Small intestine (tissue), 7 donors: ENCODE measurements at regions not wholly inside any gene's neighbourhood (a gene's known extent, or its start where the extent isn't known, plus 50 kb on each side); places are given as distances from the start of the nearest gene placed in this dataset.
"Not testable (repeated sequence)": the region's sequence is repeated elsewhere in the genome, so short reads cannot be mapped to it uniquely, and the experiment has no call there.

ENCODE experiments used
- DNase-seq, 2 donors: peaks; one replicate each; pipeline versions ENCODE4 v3.0.0 to v3.0.0-alpha.2; 2013
- FAIRE-seq: peaks from 2 replicates; lab custom pipeline; 2012; peaks lifted over from hg19 to GRCh38; lab: Jason Lieb, UNC
- H3K27ac ChIP-seq, 3 donors: one replicate each; pipeline ENCODE4 v1.5.1; 2013; ENCODE audit warnings: low read length in 2 of 3, mild to moderate bottlenecking in 2 of 3, control low read depth in 1 of 3, inconsistent platforms in 1 of 3, low read depth in 1 of 3, moderate library complexity in 1 of 3
- H3K27me3 ChIP-seq, 3 donors: one replicate each; pipeline ENCODE4 v1.6.1; 2013; ENCODE audit warnings: low read length in 3 of 3, inconsistent platforms in 1 of 3; ENCODE audit not compliant: control insufficient read depth in 3 of 3, insufficient read depth in 3 of 3
- H3K36me3 ChIP-seq, 3 donors: one replicate each; pipeline ENCODE4 v1.6.1; 2013; ENCODE audit warnings: low read length in 3 of 3, inconsistent platforms in 1 of 3, low read depth in 1 of 3, mild to moderate bottlenecking in 1 of 3, moderate library complexity in 1 of 3; ENCODE audit not compliant: control insufficient read depth in 3 of 3, insufficient read depth in 2 of 3
- H3K4me1 ChIP-seq, 3 donors: one replicate each; pipeline ENCODE4 v1.6.1; 2013; ENCODE audit warnings: low read length in 2 of 3, inconsistent platforms in 1 of 3, low read depth in 1 of 3, mild to moderate bottlenecking in 1 of 3, moderate library complexity in 1 of 3; ENCODE audit not compliant: control insufficient read depth in 3 of 3, insufficient read depth in 2 of 3
- H3K4me3 ChIP-seq, 3 donors: one replicate each; pipeline ENCODE4 v1.5.1; 2013; ENCODE audit warnings: low read length in 3 of 3, control low read depth in 1 of 3, inconsistent platforms in 1 of 3, low read depth in 1 of 3, mild to moderate bottlenecking in 1 of 3, moderate library complexity in 1 of 3
- H3K9me3 ChIP-seq, 2 donors: one replicate each; pipeline ENCODE4 v1.6.1; 2013; ENCODE audit warnings: low read depth in 1 of 2, low read length in 1 of 2; ENCODE audit not compliant: control insufficient read depth in 2 of 2, insufficient read depth in 1 of 2
- WGBS, 3 donors: extraction: QIAGEN DNeasy Blood & Tissue Kit; methylation state at CpG; one replicate each; pipeline ENCODE4 v1.1.7; 2013; 5-methylcytosine and 5-hydroxymethylcytosine counted together
- donor health status: healthy with polysubstance abuse.
- donor health status: control.
- donor health status: control.
- donor health status: Bipolar disorder and iron deficiency.
- donor health status: healthy.

DNA sequence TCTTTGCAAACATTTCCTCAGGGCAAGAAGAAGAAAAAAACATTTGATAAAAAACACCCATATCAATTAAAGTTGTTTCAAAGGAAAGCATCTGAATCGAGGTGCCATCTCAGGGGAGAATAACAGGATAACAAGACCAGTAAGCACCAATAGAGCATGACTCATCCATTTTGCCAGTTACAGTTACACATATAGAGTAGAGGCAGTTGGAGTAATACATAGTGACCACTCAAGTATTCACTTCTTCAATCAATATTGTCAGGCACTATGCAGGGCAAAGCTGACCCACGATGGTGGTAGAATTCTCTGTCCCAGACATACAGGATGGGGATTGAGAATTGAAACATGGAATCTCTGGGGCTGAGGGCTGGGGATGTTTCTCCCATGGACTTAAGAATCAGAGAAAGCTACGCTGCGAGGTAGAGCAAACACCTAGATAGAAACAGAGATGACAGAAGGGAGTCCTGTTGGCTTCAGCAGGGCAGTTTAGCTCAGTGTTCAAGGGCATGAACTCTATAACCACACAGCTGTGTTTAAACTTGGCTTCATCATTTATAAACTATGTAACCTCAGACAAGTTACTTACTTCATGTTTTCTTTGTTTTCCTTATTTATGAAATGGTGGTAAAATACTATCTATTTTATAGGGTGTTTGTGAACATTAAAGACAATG lies 186.4 kb upstream of the NANOGP8 start:
- Histone ChIP-seq H3K27me3 (no peaks in the 10 kb centered on the region), H3K4me3 (no peak overlapping the region), H3K27ac (no peak overlapping the region), H3K36me3 (no peaks in the 10 kb centered on the region), H3K9me3 (no peaks in the 10 kb centered on the region), H3K4me1 (no peaks in the 10 kb centered on the region)
- WGBS, 3 donors: 81 to 87% (median 85%) methylated on average over 4 of the region's 4 CpGs
- FAIRE-seq (no peak), DNase-seq (no peak)

DNA sequence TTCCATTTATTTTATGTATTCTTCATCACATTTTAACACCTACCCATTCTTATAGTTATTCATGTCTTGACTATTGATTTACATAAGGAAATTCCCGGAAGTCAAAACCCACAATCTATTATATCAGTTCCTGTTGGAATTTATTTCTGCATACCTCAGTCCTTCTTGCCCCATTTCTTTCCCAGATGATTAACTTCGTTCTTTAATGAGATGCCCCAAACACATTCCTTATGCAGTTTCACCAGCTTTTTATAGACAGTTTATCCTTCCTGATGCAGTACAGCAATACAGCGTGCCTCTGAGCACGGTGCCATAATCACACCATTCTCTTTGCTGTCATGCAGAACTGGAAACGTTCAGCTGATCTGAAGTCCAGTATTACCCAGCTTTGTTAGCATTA lies 175.8 kb upstream of the NANOGP8 start:
- H3K9me3 ChIP-seq: no peaks in the 10 kb centered on the region
- WGBS, 3 donors: 60 to 68% (median 64%) methylated on average over 5 of the region's 5 CpGs
- FAIRE-seq (no peak), DNase-seq (peak; percentile 2 to 33)
- H3K27ac ChIP-seq: no peak overlapping the region
- H3K36me3 ChIP-seq: no peaks in the 10 kb centered on the region
- no peaks in the 10 kb centered on the region for H3K4me1 ChIP-seq
- H3K4me3 ChIP-seq: no peak overlapping the region
- no peaks in the 10 kb centered on the region for H3K27me3 ChIP-seq

DNA sequence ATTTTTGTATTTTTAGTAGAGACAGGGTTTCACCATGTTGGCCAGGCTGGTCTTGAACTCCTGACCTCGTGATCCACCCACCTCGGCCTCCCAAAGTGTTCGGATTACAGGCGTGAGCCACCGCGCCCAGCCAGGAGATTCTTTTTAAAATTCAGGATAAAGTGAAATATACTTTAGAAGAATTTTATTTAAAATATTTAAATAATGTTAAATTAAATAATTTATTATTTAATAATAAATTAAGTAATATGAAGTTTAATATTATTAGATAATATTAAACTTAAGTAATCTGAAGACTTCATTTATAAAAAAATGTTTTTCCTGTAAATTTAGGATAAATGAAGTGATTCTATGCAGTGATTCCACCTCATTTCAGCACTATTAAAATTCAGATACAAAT lies 175.2 kb upstream of the NANOGP8 start:
- not testable (repeated sequence) for H3K27ac ChIP-seq, H3K27me3 ChIP-seq, DNase-seq, FAIRE-seq, H3K4me1 ChIP-seq, H3K36me3 ChIP-seq, H3K4me3 ChIP-seq, H3K9me3 ChIP-seq
- 91 to 94% (median 92%) methylated on average over 6 of the region's 6 CpGs for WGBS, 3 donors

DNA sequence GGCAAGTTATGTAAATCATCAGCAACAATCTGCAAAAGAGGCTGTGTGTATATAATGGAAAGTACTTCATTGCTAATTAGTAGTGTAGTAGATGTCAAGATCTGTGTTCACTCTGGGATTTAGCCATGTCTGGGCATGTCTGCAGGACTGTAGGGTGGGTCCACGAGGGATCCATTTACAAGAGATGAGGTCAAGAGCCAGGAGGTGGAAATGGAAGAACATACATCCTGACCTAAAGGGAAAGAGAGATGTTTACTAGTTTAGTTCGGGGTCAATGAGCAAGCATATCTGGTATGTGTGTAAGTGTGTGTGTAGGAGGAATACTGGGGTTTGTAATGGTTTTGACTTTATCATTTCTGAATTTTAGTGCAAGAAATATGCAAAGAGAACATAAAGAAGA lies 171.5 kb upstream of the NANOGP8 start:
- 59 to 84% (median 69%) methylated on average over 2 of the region's 2 CpGs for WGBS, 3 donors
- H3K9me3 ChIP-seq: no peaks in the 10 kb centered on the region
- no peak for DNase-seq
- no peak overlapping the region for H3K4me3 ChIP-seq
- H3K27me3 ChIP-seq: no peaks in the 10 kb centered on the region
- H3K36me3 ChIP-seq: no peaks in the 10 kb centered on the region
- H3K27ac ChIP-seq: no peak overlapping the region
- no peaks in the 10 kb centered on the region for H3K4me1 ChIP-seq
- no peak for FAIRE-seq

DNA sequence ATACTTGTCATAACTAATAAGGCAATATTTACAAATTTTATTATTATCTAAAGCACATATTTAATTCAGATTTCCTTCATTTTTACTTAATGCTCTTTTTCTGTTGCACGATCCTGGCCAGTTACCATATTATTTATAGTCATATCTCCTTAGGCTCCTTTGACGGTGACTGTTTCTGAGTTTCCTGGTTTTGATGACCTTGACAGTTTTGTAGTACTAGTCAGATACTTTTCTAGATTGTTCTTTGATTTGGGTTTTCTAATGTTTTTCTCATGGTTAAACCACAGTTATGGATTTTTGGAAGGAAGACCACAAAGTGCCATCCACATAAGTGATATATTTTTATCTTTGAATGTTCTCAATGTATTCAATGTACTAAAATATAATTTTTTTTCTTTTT lies 171.0 kb upstream of the NANOGP8 start:
- no peaks in the 10 kb centered on the region for H3K9me3 ChIP-seq
- no peak overlapping the region for H3K4me3 ChIP-seq
- WGBS, 3 donors: 46 to 62% (median 49%) methylated on average over 2 of the region's 2 CpGs

DNA sequence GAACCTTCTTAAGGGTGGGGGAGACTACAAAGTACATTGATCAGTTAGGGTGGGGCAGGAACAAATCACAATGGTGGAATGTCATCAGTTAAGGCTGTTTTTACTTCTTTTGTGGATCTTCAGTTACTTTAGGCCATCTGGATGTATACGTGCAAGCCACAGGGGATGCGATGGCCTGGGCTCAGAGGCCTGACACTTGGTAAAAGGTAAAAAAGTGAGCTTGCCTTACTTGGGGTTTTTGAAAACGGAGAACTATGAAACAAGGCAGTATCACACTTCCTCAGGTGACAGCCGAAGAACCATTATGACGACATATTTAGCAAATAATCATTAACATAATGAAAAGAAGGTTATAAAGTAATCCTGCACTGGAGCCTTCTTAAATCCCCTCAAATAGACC lies 169.8 kb upstream of the NANOGP8 start:
- not testable (repeated sequence) for DNase-seq, FAIRE-seq, H3K27ac ChIP-seq, H3K27me3 ChIP-seq, H3K9me3 ChIP-seq, H3K4me1 ChIP-seq, H3K36me3 ChIP-seq, H3K4me3 ChIP-seq
- WGBS, 3 donors: 85 to 94% (median 91%) methylated on average over 5 of the region's 5 CpGs

More for the DNA sequence above, 171.0 kb upstream of the NANOGP8 start:
- DNase-seq (no peak), FAIRE-seq (no peak)
- no peaks in the 10 kb centered on the region for H3K36me3 ChIP-seq
- no peaks in the 10 kb centered on the region for H3K4me1 ChIP-seq
- no peak overlapping the region for H3K27ac ChIP-seq
- H3K27me3 ChIP-seq: no peaks in the 10 kb centered on the region

DNA sequence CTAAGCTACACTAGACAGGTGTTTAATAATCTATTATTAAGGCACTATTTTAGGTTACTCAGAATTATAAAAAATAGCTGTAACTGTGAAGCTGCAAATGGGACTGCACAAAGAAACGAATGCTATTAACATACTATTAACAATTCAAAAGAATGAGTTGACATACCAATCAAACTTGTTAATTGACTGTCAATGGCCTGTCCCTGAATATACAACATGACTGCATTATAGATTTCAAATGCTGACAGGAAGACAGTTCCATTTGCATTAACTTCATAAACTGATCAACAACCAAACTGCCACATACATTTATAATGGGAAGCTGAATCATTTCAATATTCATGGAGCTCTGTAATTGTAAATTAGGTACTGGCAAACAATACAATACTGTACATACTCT lies 169.0 kb upstream of the NANOGP8 start:
- Histone ChIP-seq H3K27me3 (no peaks in the 10 kb centered on the region), H3K4me1 (no peaks in the 10 kb centered on the region), H3K4me3 (no peak overlapping the region), H3K9me3 (no peaks in the 10 kb centered on the region), H3K27ac (no peak overlapping the region), H3K36me3 (no peaks in the 10 kb centered on the region)
- DNase-seq (no peak), FAIRE-seq (no peak)
- 79 to 86% (median 86%) methylated on average over 1 of the region's 1 CpG for WGBS, 3 donors

DNA sequence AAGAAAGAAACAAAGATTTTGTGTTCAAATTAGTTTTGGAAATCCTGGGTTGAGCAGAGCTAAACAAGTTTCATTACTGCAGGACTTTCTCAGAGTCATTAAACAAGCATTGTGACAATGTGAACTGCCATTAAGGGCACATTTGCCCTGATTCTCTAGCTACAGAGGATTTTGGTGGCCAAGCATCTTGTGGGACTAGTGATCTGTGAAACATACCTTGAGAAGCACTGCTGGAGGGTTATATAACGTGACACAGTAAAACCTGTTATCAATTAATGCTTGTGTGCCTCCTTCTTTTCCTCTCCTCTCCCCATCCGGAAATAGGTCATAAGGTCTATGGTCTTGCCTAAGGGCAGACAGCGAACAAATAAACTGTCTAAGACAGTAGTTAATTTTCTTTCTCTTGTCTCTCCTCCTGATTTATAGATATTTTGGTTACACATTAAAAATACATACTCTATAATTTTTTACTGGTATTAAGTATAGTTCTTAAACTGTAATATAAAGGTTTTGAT lies 167.3 kb upstream of the NANOGP8 start:
- H3K9me3 ChIP-seq: no peaks in the 10 kb centered on the region
- DNase-seq (peak in 1 of 2 donors; percentile 22), FAIRE-seq (no peak)
- no peaks in the 10 kb centered on the region for H3K4me1 ChIP-seq
- 82 to 87% (median 85%) methylated on average over 3 of the region's 3 CpGs for WGBS, 3 donors
- H3K27me3 ChIP-seq: no peaks in the 10 kb centered on the region
- H3K36me3 ChIP-seq: no peaks in the 10 kb centered on the region
- no peak overlapping the region for H3K27ac ChIP-seq
- no peak overlapping the region for H3K4me3 ChIP-seq

DNA sequence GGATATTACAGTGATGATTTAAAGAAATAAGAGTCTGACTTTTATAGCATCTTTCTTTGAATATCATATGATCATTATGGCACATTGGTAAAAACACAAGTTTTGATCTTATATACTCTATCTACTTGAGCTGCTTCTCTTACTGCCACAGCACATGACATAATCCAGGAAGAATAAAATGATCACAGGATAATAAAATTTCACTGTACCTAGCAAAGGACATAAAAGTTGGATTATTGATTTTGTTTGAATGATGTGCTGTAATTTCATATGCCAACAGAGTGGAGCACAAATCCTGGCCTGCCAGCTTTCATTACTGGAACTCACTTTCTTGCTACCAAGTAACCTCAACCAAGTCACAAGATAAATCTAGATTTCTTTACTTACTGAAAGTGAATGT lies 162.1 kb upstream of the NANOGP8 start:
- DNase-seq (no peak), FAIRE-seq (no peak)
- no peaks in the 10 kb centered on the region for H3K9me3 ChIP-seq
- H3K27me3 ChIP-seq: no peaks in the 10 kb centered on the region
- no peaks in the 10 kb centered on the region for H3K4me1 ChIP-seq
- no peak overlapping the region for H3K4me3 ChIP-seq
- H3K27ac ChIP-seq: no peak overlapping the region
- no peaks in the 10 kb centered on the region for H3K36me3 ChIP-seq
